HEK293T (cell line): ENCODE measurements at regions not wholly inside any gene's neighbourhood (a gene's known extent, or its start where the extent isn't known, plus 50 kb on each side); places are given as distances from the start of the nearest gene placed in this dataset.

ENCODE experiments used
- ARNT ChIP-seq: fragments of 450-650 bp; IDR thresholded peaks from 2 replicates; pipeline ENCODE4 v1.6.1; 2017; ENCODE audit warnings: mild to moderate bottlenecking
- ELF4 ChIP-seq: fragments of 450-650 bp; IDR thresholded peaks from 2 replicates; pipeline ENCODE4 v1.6.1; 2017; ENCODE audit warnings: antibody characterized with exemption
- FOXA1 ChIP-seq: fragments of 450-650 bp; IDR thresholded peaks from 2 replicates; pipeline ENCODE4 v1.6.1; 2016; ENCODE audit warnings: mild to moderate bottlenecking
- FOXK2 ChIP-seq: fragments of 450-650 bp; IDR thresholded peaks from 2 replicates; pipeline ENCODE4 v1.6.1; 2016; ENCODE audit warnings: mild to moderate bottlenecking
- FOXM1 ChIP-seq: fragments of 450-650 bp; IDR thresholded peaks from 2 replicates; pipeline ENCODE4 v1.6.1; 2017; ENCODE audit warnings: mild to moderate bottlenecking, borderline replicate concordance
- HDGF ChIP-seq: fragments of 450-650 bp; IDR thresholded peaks from 2 replicates; pipeline ENCODE4 v1.6.1; 2017; ENCODE audit warnings: antibody characterized with exemption, borderline replicate concordance
- L3MBTL2 ChIP-seq: fragments of 450-650 bp; conservative IDR thresholded peaks from 2 replicates; pipeline ENCODE4 v1.6.1; 2016; ENCODE audit warnings: mild to moderate bottlenecking
- SP1 ChIP-seq: fragments of 450-650 bp; IDR thresholded peaks from 2 replicates; pipeline ENCODE4 v1.6.1; 2017

- TF ChIP-seq ELF4 (no peak), HDGF (no peak), L3MBTL2 (no peak), FOXK2 (no peak), SP1 (no peak), FOXA1 (no peak), ARNT (no peak), FOXM1 (no peak)
Measured at GRCh38 chr21:15457965-15458364, 271.8 kb upstream of the USP25 start.
